ENCODE measurements at regions not wholly inside any gene's neighbourhood (a gene's known extent, or its start where the extent isn't known, plus 50 kb on each side); places are given as distances from the start of the nearest gene placed in this dataset.

- no peaks in the 10 kb centered on the region for H4K20me1 ChIP-seq (ENCODE audit: insufficient read depth, low read length)
- H3K9me1 ChIP-seq (ENCODE audit: insufficient read depth, low read length), result no peaks in the 10 kb centered on the region
- BruUV-seq (replicated peaks), result no TSS peak
- no peaks in the 10 kb centered on the region for H3K36me3 ChIP-seq (ENCODE audit: control insufficient read depth, insufficient read depth, low read length)
- H3K4me2 ChIP-seq (ENCODE audit: low read depth, low read length), result no peak overlapping the region
- no peaks in the 10 kb centered on the region for H3K27me3 ChIP-seq (ENCODE audit: control insufficient read depth, insufficient read depth, low read length)
- DNase-seq, result no peak
- WGBS, 2 experiments (ENCODE audit: extremely low coverage in 2 of 2, insufficient read length in 1 of 2), result no CpG with 5 or more reads among the region's 1 CpG
- no peak overlapping the region for H4K8ac ChIP-seq (ENCODE audit: low read depth in 2 of 2, low read length in 2 of 2)
- no peak overlapping the region for H2BK15ac ChIP-seq (ENCODE audit: low read depth, low read length)
- H4K91ac ChIP-seq (ENCODE audit: insufficient read depth, low read depth, low read length), result no peak overlapping the region
- H3K23ac ChIP-seq (ENCODE audit: low read depth, low read length), result no peak overlapping the region
- no peak overlapping the region for H3K4me3 ChIP-seq (ENCODE audit: insufficient read depth, low read depth, low read length)
- H3K18ac ChIP-seq (ENCODE audit: low read depth, low read length), result no peak overlapping the region
- in situ Hi-C loops (cut with MboI; ENCODE audit: low sequenced_read_pairs), result no loop called here
- ATAC-seq (ENCODE audit: low read depth), result no peak
- no peak overlapping the region for H3K14ac ChIP-seq (replicated peaks; ENCODE audit: low read depth, low read length)
- no peak overlapping the region for H3K56ac ChIP-seq (ENCODE audit: extremely low read depth, insufficient read depth, low read length)
- no peaks in the 10 kb centered on the region for H3K79me1 ChIP-seq (ENCODE audit: low read depth in 1 of 2, low read length in 2 of 2)
- H4K5ac ChIP-seq (ENCODE audit: low read depth, low read length), result no peak overlapping the region
- H3K27ac ChIP-seq (ENCODE audit: insufficient read depth, low read length), result no peak overlapping the region
- intact Hi-C loops (cut with micrococcal nuclease), result no loop called here
- H2BK20ac ChIP-seq (ENCODE audit: low read depth, low read length), result no peak overlapping the region
- no peak overlapping the region for H2AFZ ChIP-seq (replicated peaks; ENCODE audit: low read length, poor library complexity)
- ChIA-PET POLR2A (ENCODE audit: unreplicated experiment) (no interaction called here), CTCF (no interaction called here)
- H2BK120ac ChIP-seq (ENCODE audit: low read depth, low read length), result no peak overlapping the region
- no peak overlapping the region for H3K9ac ChIP-seq (ENCODE audit: low read depth, low read length)
- TF ChIP-seq, protein P1, sequence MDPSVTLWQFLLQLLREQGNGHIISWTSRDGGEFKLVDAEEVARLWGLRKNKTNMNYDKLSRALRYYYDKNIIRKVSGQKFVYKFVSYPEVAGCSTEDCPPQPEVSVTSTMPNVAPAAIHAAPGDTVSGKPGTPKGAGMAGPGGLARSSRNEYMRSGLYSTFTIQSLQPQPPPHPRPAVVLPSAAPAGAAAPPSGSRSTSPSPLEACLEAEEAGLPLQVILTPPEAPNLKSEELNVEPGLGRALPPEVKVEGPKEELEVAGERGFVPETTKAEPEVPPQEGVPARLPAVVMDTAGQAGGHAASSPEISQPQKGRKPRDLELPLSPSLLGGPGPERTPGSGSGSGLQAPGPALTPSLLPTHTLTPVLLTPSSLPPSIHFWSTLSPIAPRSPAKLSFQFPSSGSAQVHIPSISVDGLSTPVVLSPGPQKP (IDR thresholded peaks at IDR 0.05; ENCODE audit: borderline replicate concordance, low read depth, low read length), result no peak
- TF ChIP-seq SMC3 (IDR thresholded peaks at IDR 0.05; ENCODE audit: low read depth, low read length) (no peak), MAFK (IDR thresholded peaks at IDR 0.05; ENCODE audit: low read depth, low read length) (no peak), RFX5 (IDR thresholded peaks at IDR 0.05; ENCODE audit: low read depth, low read length) (no peak), POLR2A (IDR thresholded peaks at IDR 0.05; ENCODE audit: low read depth, low read length) (no peak), RAD21 (IDR thresholded peaks at IDR 0.05; ENCODE audit: low read length) (no peak), BHLHE40 (IDR thresholded peaks at IDR 0.05; ENCODE audit: low read depth, low read length) (no peak), CEBPB (IDR thresholded peaks at IDR 0.05; ENCODE audit: low read depth, low read length) (no peak), CHD1 (IDR thresholded peaks at IDR 0.05; ENCODE audit: low read depth, low read length) (no peak), RCOR1 (IDR thresholded peaks at IDR 0.05; ENCODE audit: insufficient replicate concordance, low read length) (no peak), MAZ (IDR thresholded peaks at IDR 0.05; ENCODE audit: borderline replicate concordance, low read depth, low read length) (no peak), CTCF (conservative IDR thresholded peaks at IDR 0.05; ENCODE audit: low read depth, low read length) (no peak), FOS (IDR thresholded peaks at IDR 0.05; ENCODE audit: low read depth, low read length) (no peak), NFE2L2 (IDR thresholded peaks at IDR 0.05; ENCODE audit: low read depth, low read length) (no peak), MXI1 (IDR thresholded peaks at IDR 0.05; ENCODE audit: borderline replicate concordance, low read depth, low read length) (no peak)
- TF ChIP-seq, protein P2, sequence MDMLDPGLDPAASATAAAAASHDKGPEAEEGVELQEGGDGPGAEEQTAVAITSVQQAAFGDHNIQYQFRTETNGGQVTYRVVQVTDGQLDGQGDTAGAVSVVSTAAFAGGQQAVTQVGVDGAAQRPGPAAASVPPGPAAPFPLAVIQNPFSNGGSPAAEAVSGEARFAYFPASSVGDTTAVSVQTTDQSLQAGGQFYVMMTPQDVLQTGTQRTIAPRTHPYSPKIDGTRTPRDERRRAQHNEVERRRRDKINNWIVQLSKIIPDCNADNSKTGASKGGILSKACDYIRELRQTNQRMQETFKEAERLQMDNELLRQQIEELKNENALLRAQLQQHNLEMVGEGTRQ (IDR thresholded peaks at IDR 0.05; ENCODE audit: low read depth, low read length), result no peak
- no peak overlapping the region for H2AK9ac ChIP-seq (replicated peaks; ENCODE audit: low read depth, low read length, poor library complexity)
- H3K9me3 ChIP-seq (ENCODE audit: control insufficient read depth, insufficient read depth, low read length), result peaks cover 7% of the 10 kb centered on the region; the same call in 1 of the 2 replicates
- no peak overlapping the region for H2AK5ac ChIP-seq (ENCODE audit: low read depth, low read length)
- no peak overlapping the region for H3K4ac ChIP-seq (ENCODE audit: low read depth, low read length)
- H3K4me1 ChIP-seq (ENCODE audit: control insufficient read depth, insufficient read depth, low read length), result no peaks in the 10 kb centered on the region
- dilution Hi-C loops (cut with HindIII; ENCODE audit: low sequenced_read_pairs, unreplicated experiment), result no loop called here
- no peak overlapping the region for H2BK5ac ChIP-seq (ENCODE audit: low read depth, low read length, poor library complexity, severe bottlenecking)
Measured at GRCh38 chr9:29475471-29475870, 1902.2 kb upstream of the C9orf72 start.
